GM06990 (cell line): ENCODE measurements at regions not wholly inside any gene's neighbourhood (a gene's known extent, or its start where the extent isn't known, plus 50 kb on each side); places are given as distances from the start of the nearest gene placed in this dataset.

Experiments
- DNase-seq: peaks from one replicate; pipeline ENCODE4 v3.0.0-alpha.2; 2011; ENCODE audit not compliant: insufficient read length; ENCODE audit errors: extremely low read depth
- H3K27me3 ChIP-seq: replicated peaks from 2 replicates; pipeline ENCODE4 v1.6.0; 2011; ENCODE audit warnings: low read length; ENCODE audit not compliant: control insufficient read depth, insufficient read depth
- H3K36me3 ChIP-seq: 2 replicates; pipeline ENCODE4 v1.5.1; 2011; ENCODE audit warnings: low read length; ENCODE audit not compliant: control insufficient read depth, insufficient read depth
- H3K4me3 ChIP-seq: replicated peaks from 2 replicates; pipeline ENCODE4 v1.5.1; 2011; ENCODE audit warnings: low read depth, mild to moderate bottlenecking, control low read depth, low read length
- TF ChIP-seq, protein P1 (sequence below): IDR thresholded peaks from 2 replicates; pipeline ENCODE4 v1.5.1; 2011; ENCODE audit warnings: low read length, control low read depth, mild to moderate bottlenecking, inconsistent platforms; ENCODE audit not compliant: insufficient read depth, poor library complexity, severe bottlenecking

DNA sequence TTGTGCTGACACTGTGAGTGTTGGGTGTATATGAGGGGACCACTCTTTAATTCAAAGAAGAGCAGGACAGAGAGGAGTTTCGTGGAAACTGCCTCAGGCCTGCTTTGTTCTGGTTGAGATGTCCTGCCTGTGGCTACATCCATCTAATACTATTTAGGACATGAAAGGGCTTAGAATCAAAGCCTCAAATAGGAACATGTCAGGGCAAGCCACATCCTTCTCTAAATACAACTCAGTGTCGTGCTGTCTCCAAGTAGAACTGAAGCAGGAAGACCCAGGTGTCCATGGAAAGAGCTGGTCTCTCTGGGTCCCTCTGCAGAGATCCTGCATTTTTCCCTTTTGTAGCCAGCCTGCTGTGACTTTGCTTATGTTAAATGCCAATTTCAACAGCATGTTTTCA lies 156.2 kb upstream of the UMPS start:
- H3K27me3 ChIP-seq, result no peaks in the 10 kb centered on the region
- no peak for DNase-seq
- no peak overlapping the region for H3K4me3 ChIP-seq
- TF ChIP-seq, protein P1, sequence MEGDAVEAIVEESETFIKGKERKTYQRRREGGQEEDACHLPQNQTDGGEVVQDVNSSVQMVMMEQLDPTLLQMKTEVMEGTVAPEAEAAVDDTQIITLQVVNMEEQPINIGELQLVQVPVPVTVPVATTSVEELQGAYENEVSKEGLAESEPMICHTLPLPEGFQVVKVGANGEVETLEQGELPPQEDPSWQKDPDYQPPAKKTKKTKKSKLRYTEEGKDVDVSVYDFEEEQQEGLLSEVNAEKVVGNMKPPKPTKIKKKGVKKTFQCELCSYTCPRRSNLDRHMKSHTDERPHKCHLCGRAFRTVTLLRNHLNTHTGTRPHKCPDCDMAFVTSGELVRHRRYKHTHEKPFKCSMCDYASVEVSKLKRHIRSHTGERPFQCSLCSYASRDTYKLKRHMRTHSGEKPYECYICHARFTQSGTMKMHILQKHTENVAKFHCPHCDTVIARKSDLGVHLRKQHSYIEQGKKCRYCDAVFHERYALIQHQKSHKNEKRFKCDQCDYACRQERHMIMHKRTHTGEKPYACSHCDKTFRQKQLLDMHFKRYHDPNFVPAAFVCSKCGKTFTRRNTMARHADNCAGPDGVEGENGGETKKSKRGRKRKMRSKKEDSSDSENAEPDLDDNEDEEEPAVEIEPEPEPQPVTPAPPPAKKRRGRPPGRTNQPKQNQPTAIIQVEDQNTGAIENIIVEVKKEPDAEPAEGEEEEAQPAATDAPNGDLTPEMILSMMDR, result no peak
- no peaks in the 10 kb centered on the region for H3K36me3 ChIP-seq

DNA sequence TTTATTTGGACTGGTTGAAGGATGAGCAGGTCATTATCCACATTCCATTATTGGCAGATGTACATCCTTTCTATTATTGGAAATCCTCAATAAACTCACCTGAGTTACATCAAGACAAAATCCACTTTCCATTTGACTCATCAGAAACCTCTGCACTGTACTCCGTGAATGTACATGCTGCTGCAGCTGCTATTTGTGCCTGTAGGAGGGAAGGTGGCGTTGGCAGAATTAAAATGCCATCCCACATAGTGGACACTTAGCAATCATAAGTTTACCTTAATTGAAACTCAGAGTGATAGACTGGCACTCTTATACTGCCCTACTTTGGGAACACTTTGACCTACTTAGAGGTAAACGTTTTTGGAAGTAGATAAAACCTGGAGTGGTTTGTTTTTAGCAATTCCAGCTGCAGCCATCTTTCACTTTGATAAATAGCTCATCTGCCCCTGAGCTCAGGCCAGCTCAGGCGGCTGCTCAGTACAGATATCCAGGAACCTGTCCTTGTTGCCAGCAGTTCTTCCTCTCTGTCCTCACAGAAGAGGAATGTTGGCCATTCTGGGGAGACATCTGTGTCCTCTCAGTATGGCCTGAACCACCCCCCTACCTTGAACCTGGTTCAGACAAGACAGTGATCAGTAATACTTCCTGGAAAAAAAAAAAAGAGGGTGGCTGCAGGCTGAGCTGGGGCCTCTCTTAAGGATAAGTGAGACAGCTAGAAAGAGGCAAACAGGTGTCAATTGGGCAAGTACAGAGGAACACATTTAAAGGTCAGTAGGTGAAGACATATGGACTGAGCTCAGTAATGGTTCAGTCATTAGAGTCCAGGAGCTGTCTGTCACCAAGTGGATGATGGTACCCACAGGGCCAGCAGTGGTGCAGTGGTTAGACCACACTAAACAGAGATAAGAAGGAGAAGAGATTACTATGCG lies 153.4 kb upstream of the UMPS start:
- TF ChIP-seq, protein P1, result peak; percentile 19
- H3K27me3 ChIP-seq, result no peaks in the 10 kb centered on the region
- H3K36me3 ChIP-seq, result no peaks in the 10 kb centered on the region
- H3K4me3 ChIP-seq, result no peak overlapping the region
- DNase-seq, result no peak

DNA sequence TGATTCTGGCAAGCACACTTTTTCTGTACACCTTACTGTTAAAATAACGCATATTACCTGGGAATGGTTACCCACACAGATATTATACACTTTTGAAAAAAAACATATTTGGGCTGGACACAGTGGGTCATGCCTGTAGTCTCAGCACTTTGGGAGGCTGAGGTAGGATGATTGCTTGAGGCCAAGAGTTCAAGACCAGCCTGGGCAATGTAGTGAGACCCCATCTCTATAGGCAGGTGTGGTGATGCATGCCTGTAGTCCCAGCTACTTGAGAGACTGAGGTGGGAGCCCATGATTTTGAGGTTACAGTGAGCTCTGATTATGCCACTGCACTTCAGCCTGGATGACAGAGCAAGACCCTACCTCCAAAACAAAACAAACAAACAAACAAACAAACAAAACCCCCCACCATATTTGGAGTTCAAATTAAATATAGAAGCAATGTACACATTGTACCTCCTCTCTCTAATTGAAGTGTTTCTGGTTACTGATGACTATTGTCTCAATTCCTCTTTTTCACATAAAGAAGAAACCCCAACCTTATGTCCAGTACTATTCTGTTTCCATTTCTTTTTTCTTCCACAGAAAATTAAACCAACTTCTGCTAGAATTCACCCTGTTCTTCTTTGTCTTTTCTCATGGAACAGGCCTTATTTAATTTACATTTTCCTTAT lies 152.6 kb upstream of the UMPS start:
- Histone ChIP-seq H3K36me3 (no peaks in the 10 kb centered on the region), H3K4me3 (no peak overlapping the region), H3K27me3 (no peaks in the 10 kb centered on the region)
- TF ChIP-seq, protein P1, result no peak
- DNase-seq, result no peak

DNA sequence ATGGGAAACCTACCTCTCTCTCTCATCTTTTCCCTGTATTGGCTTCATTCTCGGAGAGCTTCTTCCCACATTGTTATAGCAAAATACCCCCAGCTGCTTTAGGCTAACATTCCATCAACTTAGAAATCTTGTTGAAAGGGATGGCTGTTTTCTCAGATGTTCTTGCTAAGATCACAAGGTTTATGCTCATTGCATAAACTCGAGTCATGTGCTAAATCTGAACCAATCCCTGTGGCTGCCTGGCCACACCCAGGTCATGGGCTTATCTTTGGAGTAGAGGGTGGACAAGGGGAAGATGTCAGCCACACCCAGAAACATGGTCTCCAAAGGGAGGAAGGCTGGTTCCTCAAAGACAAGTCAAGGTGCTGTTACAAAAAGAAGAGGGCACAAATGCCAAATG lies 150.6 kb upstream of the UMPS start:
- no peak for DNase-seq
- no peaks in the 10 kb centered on the region; the same call in 1 of the 2 replicates for H3K27me3 ChIP-seq
- H3K4me3 ChIP-seq, result no peak overlapping the region
- TF ChIP-seq, protein P1, result no peak
- H3K36me3 ChIP-seq, result no peaks in the 10 kb centered on the region

DNA sequence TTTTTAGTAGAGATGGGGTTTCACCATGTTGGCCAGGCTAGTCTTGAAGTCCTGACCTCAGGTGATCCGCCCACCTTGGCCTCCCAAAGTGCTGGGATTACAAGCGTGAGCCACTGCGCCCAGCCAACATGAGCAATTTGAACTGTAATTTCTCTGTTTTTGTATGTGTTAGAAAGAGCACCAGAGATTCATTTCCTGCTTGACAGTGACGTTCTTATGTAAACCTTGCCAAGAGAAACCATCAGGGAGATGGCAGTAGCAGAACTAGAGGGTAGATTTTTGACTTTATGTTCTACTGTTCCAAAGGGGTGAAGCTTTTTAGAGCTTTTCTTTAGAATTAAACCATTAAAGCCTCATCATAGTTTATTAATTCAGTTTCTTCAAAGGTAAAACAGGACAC lies 148.1 kb upstream of the UMPS start:
- TF ChIP-seq, protein P1, result no peak
- H3K4me3 ChIP-seq, result no peak overlapping the region
- no peak for DNase-seq
- no peaks in the 10 kb centered on the region for H3K36me3 ChIP-seq
- H3K27me3 ChIP-seq, result no peaks in the 10 kb centered on the region; the same call in 1 of the 2 replicates
